Stomach (tissue), 4 donors: ENCODE measurements at regions not wholly inside any gene's neighbourhood (a gene's known extent, or its start where the extent isn't known, plus 50 kb on each side); places are given as distances from the start of the nearest gene placed in this dataset.

Source experiments
- CTCF ChIP-seq, 7 experiments: fragments of 450-650 bp in 4 of 7; fragments of 200-600 bp in 3 of 7; sonication (generic) in 3 of 7; IDR thresholded peaks; one replicate each; pipeline ENCODE4 v1.5.1; 2016 to 2019; ENCODE audit warnings: antibody characterized with exemption in 7 of 7, control low read depth in 2 of 7, mild to moderate bottlenecking in 1 of 7
- POLR2A ChIP-seq, 4 donors: fragments of 450-650 bp; IDR thresholded peaks; one replicate each; pipeline ENCODE4 v1.6.1; 2016; ENCODE audit warnings: antibody characterized with exemption in 4 of 4, control low read depth in 2 of 4, mild to moderate bottlenecking in 1 of 4, moderate library complexity in 1 of 4
- POLR2AphosphoS5 ChIP-seq, 3 donors: sonication (generic); formaldehyde crosslinking; IDR thresholded peaks; one replicate each; pipeline ENCODE4 v1.6.1; 2016; ENCODE audit warnings: antibody characterized with exemption in 3 of 3

GRCh38 chr12:78651755-78652154 lies 212.8 kb upstream of the SYT1 start:
- TF ChIP-seq CTCF (IDR thresholded peaks at IDR 0.05) (no peak), POLR2A (IDR thresholded peaks at IDR 0.05) (no peak), POLR2AphosphoS5 (IDR thresholded peaks at IDR 0.05) (no peak)
